ENCODE measurements at regions not wholly inside any gene's neighbourhood (a gene's known extent, or its start where the extent isn't known, plus 50 kb on each side); places are given as distances from the start of the nearest gene placed in this dataset.

DNA sequence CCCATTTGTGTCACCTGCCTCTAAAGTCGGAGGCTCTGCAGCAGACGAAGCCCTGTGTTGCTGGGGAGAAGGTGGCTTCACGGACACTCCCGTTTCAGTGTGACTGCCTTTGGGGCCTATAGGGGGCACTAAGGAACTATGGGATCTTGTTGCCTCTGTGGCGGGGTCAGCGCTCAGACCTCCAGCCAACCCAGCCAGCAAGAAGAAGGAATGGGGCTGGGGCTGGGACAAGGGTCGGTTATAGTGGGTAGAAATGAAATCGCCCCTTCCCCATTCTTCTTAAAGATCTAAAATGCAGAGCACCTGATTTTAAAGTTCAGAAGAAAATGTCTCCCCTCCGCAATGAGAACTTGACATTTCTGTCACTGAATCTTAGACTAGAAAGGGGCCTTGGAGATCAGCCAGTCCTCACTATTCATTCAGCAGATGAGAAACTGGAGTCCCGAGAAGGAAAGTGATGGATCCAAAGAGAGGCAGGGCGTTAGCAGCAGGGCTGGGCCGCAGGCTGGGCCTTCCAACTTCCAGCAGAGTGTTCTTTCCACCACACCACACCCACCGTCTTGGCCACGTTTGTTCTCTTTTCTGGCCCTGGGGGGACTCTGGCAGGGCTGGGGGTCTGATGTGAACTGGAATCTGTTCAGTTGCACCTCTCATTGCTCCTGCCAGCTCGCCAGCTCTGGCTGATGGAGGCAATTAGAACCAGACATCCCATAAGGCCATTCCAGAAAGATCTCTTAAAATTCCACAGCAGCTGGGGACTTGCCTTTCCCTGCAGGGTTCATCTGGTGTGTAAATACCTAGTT, 195.4 kb downstream of the OPA1 start:
- H3K27ac ChIP-seq = no peak overlapping the region; the same call in 1 of the 2 replicates
- TF ChIP-seq, protein P1, sequence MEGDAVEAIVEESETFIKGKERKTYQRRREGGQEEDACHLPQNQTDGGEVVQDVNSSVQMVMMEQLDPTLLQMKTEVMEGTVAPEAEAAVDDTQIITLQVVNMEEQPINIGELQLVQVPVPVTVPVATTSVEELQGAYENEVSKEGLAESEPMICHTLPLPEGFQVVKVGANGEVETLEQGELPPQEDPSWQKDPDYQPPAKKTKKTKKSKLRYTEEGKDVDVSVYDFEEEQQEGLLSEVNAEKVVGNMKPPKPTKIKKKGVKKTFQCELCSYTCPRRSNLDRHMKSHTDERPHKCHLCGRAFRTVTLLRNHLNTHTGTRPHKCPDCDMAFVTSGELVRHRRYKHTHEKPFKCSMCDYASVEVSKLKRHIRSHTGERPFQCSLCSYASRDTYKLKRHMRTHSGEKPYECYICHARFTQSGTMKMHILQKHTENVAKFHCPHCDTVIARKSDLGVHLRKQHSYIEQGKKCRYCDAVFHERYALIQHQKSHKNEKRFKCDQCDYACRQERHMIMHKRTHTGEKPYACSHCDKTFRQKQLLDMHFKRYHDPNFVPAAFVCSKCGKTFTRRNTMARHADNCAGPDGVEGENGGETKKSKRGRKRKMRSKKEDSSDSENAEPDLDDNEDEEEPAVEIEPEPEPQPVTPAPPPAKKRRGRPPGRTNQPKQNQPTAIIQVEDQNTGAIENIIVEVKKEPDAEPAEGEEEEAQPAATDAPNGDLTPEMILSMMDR (conservative IDR thresholded peaks at IDR 0.05) = peak; percentile 66

GRCh38 chr3:193789455-193789854, 196.4 kb downstream of the OPA1 start:
- TF ChIP-seq, protein P1 (conservative IDR thresholded peaks at IDR 0.05) = no peak
- H3K27ac ChIP-seq = peak overlapping the region; percentile 10; the same call in 1 of the 2 replicates

DNA sequence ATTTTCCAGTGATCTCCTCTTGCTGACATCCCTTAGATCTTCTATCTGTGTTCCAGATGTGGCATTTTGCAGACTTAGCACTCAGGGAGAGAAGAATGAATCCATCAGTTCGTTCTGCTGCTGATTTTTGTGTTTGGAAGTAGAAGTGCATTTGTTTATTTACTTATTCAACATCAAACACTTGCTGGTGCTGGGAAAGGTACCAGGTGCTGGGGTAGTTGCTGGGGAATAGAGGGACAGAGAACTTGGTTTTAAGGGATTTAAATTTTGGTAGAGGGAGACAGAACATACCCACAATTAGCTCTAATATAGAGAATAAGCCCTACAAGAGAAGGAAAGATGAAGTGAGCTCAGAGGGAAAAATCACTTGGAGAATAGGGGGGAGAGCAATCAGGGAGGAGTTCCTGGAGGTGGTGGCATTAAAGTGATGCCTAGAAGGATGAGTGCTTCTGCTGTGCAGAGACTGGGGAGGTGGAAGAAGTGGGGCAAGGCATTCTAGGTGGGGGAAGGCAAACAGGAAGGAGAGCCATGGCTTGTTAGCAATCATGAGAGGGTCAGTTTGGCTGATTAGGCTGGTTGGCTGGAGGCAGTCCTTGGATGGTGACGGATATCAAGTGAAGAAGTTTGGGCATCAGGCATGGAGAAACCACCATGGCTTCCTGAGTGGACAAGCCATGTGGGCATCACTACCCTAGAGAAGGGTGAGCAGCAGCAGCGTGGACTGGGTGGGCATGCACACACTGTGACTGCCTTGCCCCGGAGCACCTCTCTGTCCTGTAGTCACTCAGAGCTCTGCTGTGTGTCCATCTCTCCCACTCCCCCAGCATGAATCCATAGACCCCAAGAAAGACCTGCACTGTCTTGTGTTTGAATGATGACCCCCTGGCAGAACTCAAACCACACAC, 197.3 kb downstream of the OPA1 start:
- TF ChIP-seq, protein P1 (conservative IDR thresholded peaks at IDR 0.05) = no peak
- H3K27ac ChIP-seq = peak overlapping the region; percentile 94

GRCh38 chr3:193791041-193792032, 198.3 kb downstream of the OPA1 start:
- TF ChIP-seq, protein P1 (conservative IDR thresholded peaks at IDR 0.05) = peak; percentile 13; the same call in 1 of the 2 replicates

GRCh38 chr3:193793123-193793522, 200.1 kb downstream of the OPA1 start:
- TF ChIP-seq, protein P1 (conservative IDR thresholded peaks at IDR 0.05) = no peak
- no peak overlapping the region for H3K27ac ChIP-seq

More at GRCh38 chr3:193791041-193792032, 198.3 kb downstream of the OPA1 start:
- peak overlapping the region; percentile 94 for H3K27ac ChIP-seq

GRCh38 chr3:193794002-193794881, 201.2 kb downstream of the OPA1 start:
- no peak overlapping the region for H3K27ac ChIP-seq
- TF ChIP-seq, protein P1 (conservative IDR thresholded peaks at IDR 0.05) = no peak

Data from VCaP (cell line).